HG02610 (cell line): ENCODE measurements at regions not wholly inside any gene's neighbourhood (a gene's known extent, or its start where the extent isn't known, plus 50 kb on each side); places are given as distances from the start of the nearest gene placed in this dataset.
"Not testable (repeated sequence)": the region's sequence is repeated elsewhere in the genome, so short reads cannot be mapped to it uniquely, and the experiment has no call there.

ENCODE experiments used
- ATAC-seq: cut with Tn5 transposase; IDR thresholded peaks from one replicate; pipeline ENCODE4 v1.9.1; 2021; ENCODE audit warnings: mild to moderate bottlenecking, moderate library complexity; ENCODE audit not compliant: unreplicated experiment

GRCh38 chr3:153539263-153539662 is 377.2 kb downstream of the RAP2B start:
- no peak for ATAC-seq

GRCh38 chr3:153545471-153545870 is 383.4 kb downstream of the RAP2B start:
- no peak for ATAC-seq

- ATAC-seq = no peak
Measured at GRCh38 chr3:153547970-153548369, 385.9 kb downstream of the RAP2B start.

GRCh38 chr3:153549686-153550085 is 387.7 kb downstream of the RAP2B start:
- ATAC-seq = not testable (repeated sequence)

GRCh38 chr3:153551536-153552285 is 389.7 kb downstream of the RAP2B start:
- ATAC-seq = no peak

- no peak for ATAC-seq
Measured at GRCh38 chr3:153552887-153553604, 391.0 kb downstream of the RAP2B start.

- ATAC-seq = no peak
Measured at GRCh38 chr3:153553605-153553945, 391.5 kb downstream of the RAP2B start.

- no peak for ATAC-seq
Measured at GRCh38 chr3:153555919-153556318, 393.9 kb downstream of the RAP2B start.

- not testable (repeated sequence) for ATAC-seq
Measured at GRCh38 chr3:153559366-153559765, 397.3 kb downstream of the RAP2B start.

- no peak for ATAC-seq
Measured at GRCh38 chr3:153567011-153567410, 405.0 kb downstream of the RAP2B start.

- no peak for ATAC-seq
Measured at GRCh38 chr3:153567556-153567955, 405.5 kb downstream of the RAP2B start.

- ATAC-seq = not testable (repeated sequence)
Measured at GRCh38 chr3:153570481-153570880, 408.5 kb downstream of the RAP2B start.

GRCh38 chr3:153572165-153572564 is 410.1 kb downstream of the RAP2B start:
- ATAC-seq = no peak

- no peak for ATAC-seq
Measured at GRCh38 chr3:153572654-153573053, 410.6 kb downstream of the RAP2B start.

- no peak for ATAC-seq
Measured at GRCh38 chr3:153573481-153573880, 411.5 kb downstream of the RAP2B start.

- ATAC-seq = no peak
Measured at GRCh38 chr3:153574445-153574844, 412.4 kb downstream of the RAP2B start.

GRCh38 chr3:153577059-153577736 is 415.2 kb downstream of the RAP2B start:
- ATAC-seq = no peak

GRCh38 chr3:153578046-153578445 is 416.0 kb downstream of the RAP2B start:
- ATAC-seq = no peak

- no peak for ATAC-seq
Measured at GRCh38 chr3:153590051-153590450, 428.0 kb downstream of the RAP2B start.

GRCh38 chr3:153591561-153592245 is 429.7 kb downstream of the RAP2B start:
- ATAC-seq = no peak

GRCh38 chr3:153595186-153595815 is 433.3 kb downstream of the RAP2B start:
- ATAC-seq = peak; percentile 58
